Astrocyte of the cerebellum (primary cell): ENCODE measurements at regions not wholly inside any gene's neighbourhood (a gene's known extent, or its start where the extent isn't known, plus 50 kb on each side); places are given as distances from the start of the nearest gene placed in this dataset.

ENCODE experiments used
- DNase-seq: peaks from one replicate; pipeline ENCODE4 v3.0.0-alpha.2; 2011; ENCODE audit warnings: low read depth
- H3K4me3 ChIP-seq: 2 replicates; pipeline ENCODE4 v1.5.1; 2011; ENCODE audit warnings: mild to moderate bottlenecking, low read depth, low read length, moderate library complexity
- in situ Hi-C: cut with HindIII; loops from 2 replicates; pipeline ENCODE4 v1.10.0; 2017; ENCODE audit warnings: low sequenced_read_pairs
- TF ChIP-seq, protein P1 (sequence below): IDR thresholded peaks from 2 replicates; pipeline ENCODE4 v1.5.1; 2012; ENCODE audit warnings: low read length, low read depth, moderate library complexity, mild to moderate bottlenecking; ENCODE audit errors: missing control alignments

DNA sequence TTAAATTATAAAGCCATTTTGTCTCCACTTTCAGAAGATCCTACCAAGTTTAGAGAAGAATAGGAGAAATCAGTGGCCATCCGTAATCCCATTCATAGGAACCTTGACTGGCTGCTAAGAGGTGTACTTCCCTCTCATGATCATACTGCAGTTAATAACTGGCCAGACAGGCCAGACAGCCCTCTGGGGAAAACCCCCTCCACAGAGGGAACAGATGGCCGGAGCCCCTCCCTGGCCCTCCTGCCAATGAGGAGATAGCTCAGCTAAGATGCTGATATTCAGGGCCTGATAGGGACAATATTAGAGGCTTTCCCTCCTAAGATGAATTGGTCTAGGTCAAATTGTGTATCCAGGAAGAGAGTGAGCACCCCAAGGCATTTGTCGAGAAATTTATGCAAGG lies 200.0 kb upstream of the MAOA start:
- DNase-seq = no peak
- TF ChIP-seq, protein P1, sequence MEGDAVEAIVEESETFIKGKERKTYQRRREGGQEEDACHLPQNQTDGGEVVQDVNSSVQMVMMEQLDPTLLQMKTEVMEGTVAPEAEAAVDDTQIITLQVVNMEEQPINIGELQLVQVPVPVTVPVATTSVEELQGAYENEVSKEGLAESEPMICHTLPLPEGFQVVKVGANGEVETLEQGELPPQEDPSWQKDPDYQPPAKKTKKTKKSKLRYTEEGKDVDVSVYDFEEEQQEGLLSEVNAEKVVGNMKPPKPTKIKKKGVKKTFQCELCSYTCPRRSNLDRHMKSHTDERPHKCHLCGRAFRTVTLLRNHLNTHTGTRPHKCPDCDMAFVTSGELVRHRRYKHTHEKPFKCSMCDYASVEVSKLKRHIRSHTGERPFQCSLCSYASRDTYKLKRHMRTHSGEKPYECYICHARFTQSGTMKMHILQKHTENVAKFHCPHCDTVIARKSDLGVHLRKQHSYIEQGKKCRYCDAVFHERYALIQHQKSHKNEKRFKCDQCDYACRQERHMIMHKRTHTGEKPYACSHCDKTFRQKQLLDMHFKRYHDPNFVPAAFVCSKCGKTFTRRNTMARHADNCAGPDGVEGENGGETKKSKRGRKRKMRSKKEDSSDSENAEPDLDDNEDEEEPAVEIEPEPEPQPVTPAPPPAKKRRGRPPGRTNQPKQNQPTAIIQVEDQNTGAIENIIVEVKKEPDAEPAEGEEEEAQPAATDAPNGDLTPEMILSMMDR = no peak
- in situ Hi-C loops = no loop called here
- H3K4me3 ChIP-seq = no peak overlapping the region

DNA sequence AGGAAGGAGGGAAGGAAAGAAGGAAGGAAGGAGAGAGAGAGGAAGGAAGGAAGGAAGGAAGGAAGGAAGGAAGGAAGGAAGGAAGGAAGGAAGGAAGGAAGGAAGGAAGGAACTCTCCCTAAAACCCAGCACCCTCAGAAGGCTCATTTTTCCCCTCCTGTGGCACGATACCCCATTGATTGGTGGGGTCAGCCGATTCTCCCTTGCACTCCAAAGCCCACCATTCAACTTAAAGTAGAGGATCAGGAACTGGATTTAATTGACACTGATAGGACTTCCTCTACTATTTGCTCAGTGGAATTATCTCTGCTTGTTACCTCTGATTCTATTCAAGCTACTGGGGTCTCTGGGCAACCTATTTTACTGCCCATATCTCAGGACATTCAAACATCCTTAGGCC lies 199.2 kb upstream of the MAOA start:
- TF ChIP-seq, protein P1 = no peak
- no peak overlapping the region for H3K4me3 ChIP-seq
- in situ Hi-C loops = no loop called here
- DNase-seq = no peak

DNA sequence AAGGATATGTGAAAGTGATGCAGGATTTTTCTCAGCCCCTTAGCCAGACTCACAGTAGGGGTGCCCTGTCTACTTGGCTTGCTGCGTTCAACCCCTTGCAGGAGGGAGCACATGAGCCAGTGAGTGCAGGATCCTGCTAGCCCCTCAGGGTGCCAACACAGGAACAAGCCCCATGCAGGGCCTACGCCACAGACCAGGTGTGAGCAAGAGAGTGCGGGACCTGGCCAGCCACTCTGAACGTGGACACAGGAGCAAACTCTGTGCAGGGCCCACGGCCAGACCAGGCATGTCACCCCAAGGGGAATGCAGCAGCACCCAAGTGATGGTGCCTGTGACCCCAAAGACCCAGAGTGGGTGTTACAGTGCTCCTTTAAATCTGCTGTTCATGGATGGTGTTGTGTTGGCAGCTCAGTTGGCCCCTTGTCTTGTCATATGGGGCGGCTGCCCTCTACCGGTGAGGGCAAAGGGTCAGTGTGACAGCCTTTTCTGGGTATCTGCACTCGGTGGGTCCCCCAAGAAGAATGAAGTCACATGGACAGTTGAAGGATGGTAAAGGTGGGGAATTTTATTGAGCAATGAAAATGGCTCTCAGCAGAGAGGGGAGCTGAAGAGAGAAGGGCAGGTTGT lies 188.4 kb upstream of the MAOA start:
- DNase-seq = no peak
- in situ Hi-C loops = no loop called here
- H3K4me3 ChIP-seq = no peak overlapping the region
- TF ChIP-seq, protein P1 = no peak

DNA sequence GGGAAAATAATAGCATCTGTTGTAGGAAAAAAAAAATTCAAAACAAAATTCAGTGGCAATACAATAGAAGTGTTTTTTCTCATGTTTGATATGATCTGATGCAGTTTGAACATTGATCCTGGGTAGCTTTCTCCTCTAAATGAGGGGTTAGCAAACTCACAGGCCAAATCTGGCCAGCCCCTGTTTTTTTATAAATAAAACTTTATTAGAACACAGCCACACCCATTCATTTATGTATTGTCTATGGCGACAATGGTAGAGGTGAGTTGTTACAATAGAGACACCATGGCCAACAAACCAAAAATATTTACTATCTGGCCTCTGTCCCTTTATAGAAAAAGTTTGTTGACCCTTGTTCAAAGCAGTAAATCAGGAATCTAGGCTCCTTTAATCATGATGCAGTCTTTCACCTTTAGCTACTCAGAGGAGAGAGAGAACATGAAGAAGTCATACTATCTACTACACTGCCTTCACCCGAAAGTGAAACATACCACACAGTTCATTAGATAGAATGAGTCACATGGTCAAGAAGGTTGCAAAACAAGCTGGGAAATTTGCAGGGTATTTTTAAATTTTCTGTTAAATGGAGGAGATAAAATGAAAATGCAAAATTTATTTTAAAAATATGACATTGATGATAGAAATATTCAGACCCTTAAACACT lies 186.6 kb upstream of the MAOA start:
- DNase-seq = no peak
- no peak overlapping the region for H3K4me3 ChIP-seq
- in situ Hi-C loops = no loop called here
- TF ChIP-seq, protein P1 = no peak

DNA sequence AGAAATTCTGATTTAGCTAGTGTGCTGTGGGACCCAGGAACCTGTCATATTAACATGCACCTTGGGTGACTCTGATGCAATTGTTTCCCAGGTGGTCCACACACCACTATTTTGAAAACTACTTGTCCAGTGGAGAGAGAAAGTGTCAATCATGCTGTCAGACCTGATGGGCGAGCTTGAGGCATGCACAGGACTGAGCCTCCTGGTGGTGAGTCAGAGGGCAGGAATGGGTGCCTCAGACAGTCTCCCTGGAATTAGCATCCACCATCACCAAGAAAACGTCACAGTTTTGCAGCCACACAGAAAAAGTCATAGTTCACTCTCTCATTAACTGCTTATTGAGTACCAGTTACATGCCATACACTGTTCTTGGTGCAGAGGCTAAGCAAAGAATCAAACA lies 181.8 kb upstream of the MAOA start:
- in situ Hi-C loops = no loop called here
- TF ChIP-seq, protein P1 = no peak
- DNase-seq = no peak
- H3K4me3 ChIP-seq = no peak overlapping the region

DNA sequence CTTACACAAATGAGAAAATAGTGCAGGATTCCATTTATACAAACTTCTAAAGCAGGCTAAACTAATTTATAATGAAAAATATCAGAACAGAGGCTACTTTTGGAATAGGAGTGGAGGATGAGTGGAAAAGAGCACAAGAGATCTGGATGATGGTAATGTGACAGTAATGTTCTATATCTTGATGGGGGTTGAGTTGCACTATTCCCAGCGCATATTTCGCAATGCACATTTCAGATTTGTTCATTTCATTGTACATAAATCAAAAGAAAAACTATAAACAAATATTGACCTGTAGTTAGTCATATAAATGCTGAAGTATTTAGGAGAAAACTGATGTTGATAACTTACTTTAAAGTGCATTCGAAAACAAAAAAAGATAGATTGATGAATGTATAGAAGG lies 177.0 kb upstream of the MAOA start:
- TF ChIP-seq, protein P1 = no peak
- in situ Hi-C loops = no loop called here
- DNase-seq = no peak
- no peak overlapping the region for H3K4me3 ChIP-seq

DNA sequence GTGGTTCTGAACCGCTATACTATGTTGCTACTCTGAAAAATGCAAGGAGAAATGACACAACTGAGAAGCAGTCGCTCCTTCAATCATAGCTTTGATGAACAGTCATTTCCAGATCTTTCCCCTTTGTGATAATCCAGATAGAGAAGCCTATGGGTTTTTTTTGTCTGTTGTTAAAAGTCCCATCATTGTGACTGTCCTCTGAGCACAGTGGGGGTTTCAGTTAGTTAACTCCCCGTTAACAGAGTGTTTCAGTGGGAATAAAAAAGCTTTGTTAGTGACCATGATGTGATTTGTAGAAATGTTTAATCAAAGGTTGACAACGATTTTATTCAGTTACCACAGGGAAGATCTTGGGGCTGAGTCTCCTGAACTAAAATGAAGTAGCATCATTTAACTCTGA lies 176.2 kb upstream of the MAOA start:
- H3K4me3 ChIP-seq = no peak overlapping the region
- in situ Hi-C loops = no loop called here
- TF ChIP-seq, protein P1 = no peak
- no peak for DNase-seq
